ENCODE measurements at regions not wholly inside any gene's neighbourhood (a gene's known extent, or its start where the extent isn't known, plus 50 kb on each side); places are given as distances from the start of the nearest gene placed in this dataset.

DNA sequence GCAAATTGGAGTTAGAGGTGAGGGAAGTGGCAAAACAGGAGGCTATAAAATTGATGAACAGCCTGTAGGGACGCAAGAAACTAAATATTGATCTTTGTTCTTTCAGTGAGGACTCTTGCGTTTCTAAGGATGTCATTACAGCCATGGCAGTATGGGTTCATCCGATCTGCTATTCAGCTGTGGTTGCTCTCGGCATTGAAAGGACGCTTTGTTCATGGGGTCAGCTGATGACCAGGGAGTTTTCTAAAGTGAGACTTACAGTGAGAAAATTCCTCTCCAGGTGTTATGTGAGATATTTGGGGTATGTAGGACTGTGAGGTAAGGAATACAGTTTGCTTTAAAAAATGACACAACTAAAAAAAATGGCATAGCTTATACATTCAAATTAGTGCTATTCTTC lies 52.7 kb upstream of the PELI1 start:
- in situ Hi-C loops (cut with MboI; ENCODE audit: low sequenced_read_pairs, unreplicated experiment), result no loop called here
- TF ChIP-seq, protein P1, sequence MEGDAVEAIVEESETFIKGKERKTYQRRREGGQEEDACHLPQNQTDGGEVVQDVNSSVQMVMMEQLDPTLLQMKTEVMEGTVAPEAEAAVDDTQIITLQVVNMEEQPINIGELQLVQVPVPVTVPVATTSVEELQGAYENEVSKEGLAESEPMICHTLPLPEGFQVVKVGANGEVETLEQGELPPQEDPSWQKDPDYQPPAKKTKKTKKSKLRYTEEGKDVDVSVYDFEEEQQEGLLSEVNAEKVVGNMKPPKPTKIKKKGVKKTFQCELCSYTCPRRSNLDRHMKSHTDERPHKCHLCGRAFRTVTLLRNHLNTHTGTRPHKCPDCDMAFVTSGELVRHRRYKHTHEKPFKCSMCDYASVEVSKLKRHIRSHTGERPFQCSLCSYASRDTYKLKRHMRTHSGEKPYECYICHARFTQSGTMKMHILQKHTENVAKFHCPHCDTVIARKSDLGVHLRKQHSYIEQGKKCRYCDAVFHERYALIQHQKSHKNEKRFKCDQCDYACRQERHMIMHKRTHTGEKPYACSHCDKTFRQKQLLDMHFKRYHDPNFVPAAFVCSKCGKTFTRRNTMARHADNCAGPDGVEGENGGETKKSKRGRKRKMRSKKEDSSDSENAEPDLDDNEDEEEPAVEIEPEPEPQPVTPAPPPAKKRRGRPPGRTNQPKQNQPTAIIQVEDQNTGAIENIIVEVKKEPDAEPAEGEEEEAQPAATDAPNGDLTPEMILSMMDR (IDR thresholded peaks at IDR 0.05; ENCODE audit: borderline replicate concordance, control extremely low read depth, extremely low read depth, insufficient read depth, missing control alignments), result no peak
- no peak for DNase-seq (ENCODE audit: low spot score)

DNA sequence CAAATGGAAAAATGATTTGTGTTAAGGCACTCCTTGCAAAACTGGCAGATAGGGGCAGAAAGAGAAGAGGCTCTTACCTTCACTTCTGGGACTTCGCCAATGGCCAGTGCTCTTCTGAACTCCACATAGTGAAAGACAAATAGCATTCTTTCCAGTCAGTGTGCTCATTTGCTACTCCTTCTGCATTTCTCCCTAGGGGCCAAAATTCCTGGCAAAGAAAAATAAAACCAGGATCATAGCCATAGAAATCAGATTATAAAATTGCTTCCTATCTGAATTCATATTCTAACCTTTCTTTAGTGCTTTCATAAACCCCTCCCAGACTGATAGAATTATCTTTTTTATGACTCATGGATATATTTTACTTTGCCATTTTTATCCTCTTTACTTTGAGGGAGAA lies 56.9 kb upstream of the PELI1 start:
- in situ Hi-C loops (cut with MboI; ENCODE audit: low sequenced_read_pairs, unreplicated experiment), result no loop called here
- no peak for DNase-seq (ENCODE audit: low spot score)
- TF ChIP-seq, protein P1 (IDR thresholded peaks at IDR 0.05; ENCODE audit: borderline replicate concordance, control extremely low read depth, extremely low read depth, insufficient read depth, missing control alignments), result no peak

DNA sequence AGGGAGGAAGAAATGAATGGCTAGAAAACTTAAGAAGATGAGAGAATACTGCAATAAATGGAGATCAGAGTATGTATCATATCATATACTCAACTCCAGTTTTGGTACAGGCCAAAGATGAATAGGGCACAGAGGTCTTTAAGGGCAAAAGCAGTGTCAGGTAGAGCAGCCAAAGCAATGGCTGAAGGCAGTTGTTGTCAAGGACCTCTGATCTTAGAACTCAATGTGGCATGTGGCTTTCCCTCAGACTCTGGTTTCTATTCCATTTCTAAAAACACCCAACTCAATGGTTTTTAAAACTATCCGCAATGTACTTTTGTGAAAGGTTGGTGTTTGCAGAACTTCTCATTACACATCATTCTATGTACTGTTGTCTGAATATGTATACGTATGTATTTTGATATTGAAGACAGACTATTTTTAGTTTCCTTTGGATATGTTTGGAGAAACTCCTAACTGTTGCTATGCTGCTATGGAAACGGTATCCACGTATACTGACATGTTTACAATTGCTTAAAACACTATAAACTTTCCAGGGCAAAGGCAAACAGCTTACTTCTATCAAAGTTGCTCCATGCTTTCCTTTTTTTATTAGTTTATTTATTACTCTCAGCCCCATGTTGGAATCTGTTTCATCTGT lies 58.1 kb upstream of the PELI1 start:
- TF ChIP-seq, protein P1 (IDR thresholded peaks at IDR 0.05; ENCODE audit: borderline replicate concordance, control extremely low read depth, extremely low read depth, insufficient read depth, missing control alignments), result no peak
- no peak for DNase-seq (ENCODE audit: low spot score)
- in situ Hi-C loops (cut with MboI; ENCODE audit: low sequenced_read_pairs, unreplicated experiment), result no loop called here

DNA sequence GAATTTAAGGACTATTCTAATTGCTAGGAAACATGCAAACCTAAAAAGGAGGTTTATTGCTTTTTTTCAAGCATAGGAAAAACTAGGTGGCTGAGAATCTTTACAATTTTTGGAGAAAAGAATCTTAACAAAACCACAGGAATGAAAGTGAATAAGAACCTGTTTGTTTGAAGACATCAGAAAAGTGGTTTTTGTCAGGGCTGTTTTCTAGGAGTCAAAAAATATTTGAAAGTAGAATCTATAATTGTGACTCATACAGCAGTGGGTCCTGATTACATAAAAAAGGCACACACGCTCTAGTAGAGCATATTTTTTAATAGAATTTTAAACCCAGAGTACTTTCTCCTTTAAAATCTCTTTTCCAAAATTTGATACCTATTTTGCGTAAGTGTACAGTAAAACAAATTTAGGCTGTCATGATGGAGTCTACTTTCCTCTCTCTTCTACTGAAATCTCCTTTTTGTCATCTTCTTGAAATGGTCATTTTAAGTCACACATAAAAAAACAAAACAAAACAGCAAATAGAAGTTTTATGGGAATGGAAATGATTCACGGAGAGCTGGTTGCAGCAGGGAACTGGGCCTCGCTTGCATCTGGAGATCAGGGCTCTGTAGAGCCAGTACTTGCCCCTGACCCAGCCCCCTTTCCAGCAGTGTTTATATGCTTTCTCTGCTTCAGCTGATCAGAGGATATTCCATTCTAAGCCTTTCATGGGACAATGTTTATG lies 59.1 kb upstream of the PELI1 start:
- TF ChIP-seq, protein P1 (IDR thresholded peaks at IDR 0.05; ENCODE audit: borderline replicate concordance, control extremely low read depth, extremely low read depth, insufficient read depth, missing control alignments), result no peak
- in situ Hi-C loops (cut with MboI; ENCODE audit: low sequenced_read_pairs, unreplicated experiment), result no loop called here
- DNase-seq (ENCODE audit: low spot score), result no peak

DNA sequence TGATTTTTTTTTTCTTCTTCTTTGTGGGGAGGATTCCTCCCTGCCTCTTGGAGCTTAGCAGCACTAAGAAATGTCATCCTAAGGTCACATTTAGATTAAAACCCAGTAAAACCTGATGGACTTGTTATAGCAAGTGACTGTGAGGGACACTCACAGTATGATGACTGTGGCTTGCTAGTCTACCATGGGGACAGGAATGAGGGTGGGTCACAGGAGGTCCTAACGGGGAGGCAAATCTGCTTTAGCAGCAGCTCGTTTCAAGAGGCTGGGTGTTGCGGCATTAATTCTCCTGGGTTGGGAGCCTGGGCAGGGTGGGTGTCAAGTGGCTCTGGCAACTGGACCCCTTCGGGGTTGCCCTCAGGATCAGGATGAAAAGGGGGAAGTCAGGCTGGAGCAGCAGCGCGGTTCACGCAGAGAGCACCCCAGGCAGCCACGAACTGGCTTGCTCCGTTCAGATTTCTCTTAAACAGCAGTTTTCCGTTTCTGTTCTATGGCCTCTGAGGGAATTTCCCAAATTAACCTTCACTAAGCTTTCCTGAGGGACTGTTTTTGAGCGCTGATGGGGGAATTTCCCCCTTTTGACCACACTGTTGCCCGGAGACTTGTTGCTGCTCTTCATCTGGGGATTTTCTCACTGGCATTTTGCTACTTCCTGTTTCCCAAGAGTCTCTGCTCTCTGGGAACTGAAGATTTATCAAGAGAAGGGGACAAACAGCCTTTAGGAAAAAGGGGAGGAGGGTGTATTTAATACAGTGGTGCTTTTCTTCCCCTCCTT lies 59.8 kb upstream of the PELI1 start:
- TF ChIP-seq, protein P1 (IDR thresholded peaks at IDR 0.05; ENCODE audit: borderline replicate concordance, control extremely low read depth, extremely low read depth, insufficient read depth, missing control alignments), result no peak
- in situ Hi-C loops (cut with MboI; ENCODE audit: low sequenced_read_pairs, unreplicated experiment), result no loop called here
- DNase-seq (ENCODE audit: low spot score), result peak; percentile 75

DNA sequence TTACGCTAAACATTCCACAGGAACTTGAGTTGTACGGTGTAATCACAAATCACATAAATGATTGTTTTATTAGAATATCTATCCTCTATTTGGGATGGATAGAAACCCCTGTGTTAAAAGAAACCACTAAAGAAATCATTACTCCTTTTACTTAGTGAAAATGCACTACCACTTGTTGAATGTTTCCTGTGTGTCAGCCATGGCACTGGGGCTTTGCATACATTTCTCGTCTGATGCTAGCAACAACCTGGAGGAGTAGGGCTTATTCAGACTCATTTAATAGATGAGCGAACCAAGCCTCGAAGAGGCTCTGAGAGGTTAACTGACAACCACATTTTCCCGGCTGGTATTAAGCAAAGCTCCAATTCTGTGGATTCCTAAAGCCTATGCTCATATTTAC lies 60.5 kb upstream of the PELI1 start:
- TF ChIP-seq, protein P1 (IDR thresholded peaks at IDR 0.05; ENCODE audit: borderline replicate concordance, control extremely low read depth, extremely low read depth, insufficient read depth, missing control alignments), result no peak
- peak; percentile 32 for DNase-seq (ENCODE audit: low spot score)
- in situ Hi-C loops (cut with MboI; ENCODE audit: low sequenced_read_pairs, unreplicated experiment), result no loop called here

Measured in GM13976 (cell line).